GM13977 (cell line): ENCODE measurements at regions not wholly inside any gene's neighbourhood (a gene's known extent, or its start where the extent isn't known, plus 50 kb on each side); places are given as distances from the start of the nearest gene placed in this dataset.

Experiments used
- DNase-seq: peaks from one replicate; pipeline ENCODE4 v3.0.0; 2012; ENCODE audit warnings: low spot score
- CTCF ChIP-seq: IDR thresholded peaks from 2 replicates; pipeline ENCODE4 v1.5.1; 2012; ENCODE audit warnings: mild to moderate bottlenecking, control low read depth; ENCODE audit not compliant: insufficient read depth; ENCODE audit errors: extremely low read depth, missing control alignments
- in situ Hi-C: fragments of 300-500 bp; cut with MboI; formaldehyde crosslinking; loops from one replicate; pipeline ENCODE4 v1.12.0; 2022; ENCODE audit warnings: low sequenced_read_pairs, low pct_unique_long_range_greater_than_20kb, mixed read lengths, inconsistent platforms; ENCODE audit not compliant: unreplicated experiment

- TF ChIP-seq CTCF: no peak
- in situ Hi-C loops: no loop called here
- DNase-seq: no peak
These were observed 70.8 kb downstream of the ADRA2C start for GRCh38 chr4:3836756-3837601.

DNA sequence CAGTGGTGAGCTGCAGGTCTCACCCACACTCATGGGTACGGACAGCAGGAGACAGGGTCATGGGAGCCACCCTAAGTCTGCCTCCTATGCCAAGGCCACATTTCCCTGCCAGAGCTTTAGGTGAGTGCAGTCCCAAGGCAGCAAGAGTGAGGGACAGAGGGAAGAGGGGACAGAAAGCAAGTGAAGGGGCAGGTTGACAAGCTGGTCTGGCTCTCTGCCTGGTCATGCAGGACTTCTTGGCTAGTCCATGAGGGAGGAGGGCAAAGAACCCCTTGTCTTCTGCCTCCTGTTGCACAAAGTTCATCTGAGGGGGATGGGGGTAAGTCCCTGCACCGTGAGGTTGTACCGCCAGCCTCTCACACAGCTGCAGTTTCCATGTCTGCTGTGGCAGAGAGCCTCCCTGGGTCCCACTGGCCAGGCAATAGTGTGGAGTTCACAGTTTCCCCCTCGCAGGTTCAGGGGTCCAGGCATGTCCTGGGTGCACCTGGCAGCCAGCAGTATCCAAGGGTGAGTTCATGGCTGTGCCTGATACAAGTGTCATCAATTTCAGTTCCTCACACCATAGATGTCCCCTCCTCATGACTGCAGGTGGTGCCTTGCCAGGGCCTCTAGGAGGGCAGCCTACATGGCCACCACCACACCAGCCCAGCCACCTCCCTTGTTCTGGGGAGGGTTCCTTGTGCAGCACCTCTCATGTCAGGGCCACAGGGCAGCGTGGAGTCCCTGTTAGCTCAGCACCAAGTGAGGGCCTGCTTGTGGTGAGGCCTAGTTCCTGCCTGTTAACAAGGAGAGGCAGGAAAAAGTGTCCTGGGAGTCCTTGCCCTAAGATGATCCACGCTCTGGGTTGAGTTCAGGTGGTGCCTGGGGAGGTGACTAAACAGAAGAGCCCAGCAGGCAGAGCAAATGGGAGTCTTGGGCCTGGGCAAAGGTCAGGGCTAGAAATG is 72.5 kb downstream of the ADRA2C start:
- TF ChIP-seq CTCF: no peak
- in situ Hi-C loops: no loop called here
- no peak for DNase-seq

DNA sequence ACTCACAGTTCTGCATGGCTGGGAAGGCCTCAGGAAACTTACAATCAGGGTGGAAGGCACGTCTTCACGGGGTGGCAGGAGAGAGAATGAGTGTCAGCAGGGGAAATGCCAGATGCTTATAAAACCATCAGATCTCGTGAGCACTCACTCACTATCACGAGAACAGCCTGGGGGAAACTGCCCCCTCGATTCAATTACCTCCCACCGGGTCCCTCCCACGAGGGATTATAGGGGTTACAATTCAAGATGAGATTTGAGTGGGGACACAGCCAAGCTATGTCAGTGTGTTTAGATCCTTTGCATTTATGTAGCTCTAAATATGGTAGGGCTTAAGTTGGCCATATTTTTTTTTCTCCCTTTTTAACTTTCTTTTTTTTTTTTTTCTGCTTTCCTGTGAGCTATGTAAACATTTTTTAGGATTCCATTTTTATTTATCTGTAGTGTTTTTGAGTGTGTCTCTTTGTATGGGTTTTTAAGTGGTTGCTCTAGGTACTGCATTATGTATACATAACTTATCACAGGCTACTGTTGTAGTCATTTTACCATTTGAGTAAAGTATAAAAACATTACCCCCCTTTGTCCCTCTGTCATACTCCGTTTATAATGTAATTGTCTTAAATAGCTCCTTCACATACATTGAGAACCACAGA is 79.0 kb downstream of the ADRA2C start:
- TF ChIP-seq CTCF: no peak
- in situ Hi-C loops: no loop called here
- no peak for DNase-seq

- no peak for DNase-seq
- in situ Hi-C loops: no loop called here
- TF ChIP-seq CTCF: no peak
These were observed 79.7 kb downstream of the ADRA2C start for GRCh38 chr4:3845744-3846429.

- in situ Hi-C loops: no loop called here
These were observed 81.2 kb downstream of the ADRA2C start for GRCh38 chr4:3847211-3847940.

More at GRCh38 chr4:3847211-3847940, 81.2 kb downstream of the ADRA2C start:
- TF ChIP-seq CTCF: no peak
- DNase-seq: no peak
